HL-60 (cell line): ENCODE measurements at regions not wholly inside any gene's neighbourhood (a gene's known extent, or its start where the extent isn't known, plus 50 kb on each side); places are given as distances from the start of the nearest gene placed in this dataset.

Source experiments
- DNase-seq, 2 experiments: peaks; one replicate each; pipeline ENCODE4 v3.0.0-alpha.2; 2010 to 2020; ENCODE audit warnings: low read depth in 1 of 2, low spot score in 1 of 2
- H3K27ac ChIP-seq: fragments of 250-450 bp; sonication (Bioruptor Pico); replicated peaks from 2 replicates; pipeline ENCODE4 v1.5.1; 2020; ENCODE audit warnings: mild to moderate bottlenecking, moderate library complexity
- H3K27me3 ChIP-seq: fragments of 250-450 bp; sonication (Bioruptor Pico); 2 replicates; pipeline ENCODE4 v1.5.1; 2021; ENCODE audit warnings: mild to moderate bottlenecking, moderate library complexity; ENCODE audit not compliant: insufficient read depth, poor library complexity, severe bottlenecking
- H3K4me3 ChIP-seq: replicated peaks from 2 replicates; pipeline ENCODE4 v1.5.1; 2011; ENCODE audit warnings: mild to moderate bottlenecking, control low read depth, low read length; ENCODE audit not compliant: insufficient read depth
- CTCF ChIP-seq: IDR thresholded peaks from one replicate; pipeline ENCODE4 v1.5.1; 2011; ENCODE audit warnings: low read length, control low read depth, inconsistent platforms; ENCODE audit not compliant: insufficient read depth
- GABPA ChIP-seq: IDR thresholded peaks from 2 replicates; pipeline ENCODE4 v1.6.1; 2012; ENCODE audit warnings: low read depth
- POLR2AphosphoS5 ChIP-seq: IDR thresholded peaks from 2 replicates; pipeline ENCODE4 v1.6.1; 2012; ENCODE audit warnings: low read depth
- REST ChIP-seq: IDR thresholded peaks from 2 replicates; pipeline ENCODE4 v1.6.1; 2012; ENCODE audit warnings: low read depth; ENCODE audit not compliant: insufficient replicate concordance
- SPI1 ChIP-seq: IDR thresholded peaks from 2 replicates; pipeline ENCODE4 v1.6.1; 2012; ENCODE audit warnings: low read depth, mild to moderate bottlenecking, borderline replicate concordance

GRCh38 chr2:67596871-67597270 lies 199.7 kb downstream of the ETAA1 start:
- TF ChIP-seq GABPA = no peak
- no peak for TF ChIP-seq SPI1
- TF ChIP-seq REST = no peak
- TF ChIP-seq POLR2AphosphoS5 = no peak
- no peak for TF ChIP-seq CTCF
- no peak overlapping the region for H3K27ac ChIP-seq
- H3K4me3 ChIP-seq = no peak overlapping the region
- no peak for DNase-seq
- H3K27me3 ChIP-seq = no peaks in the 10 kb centered on the region

DNA sequence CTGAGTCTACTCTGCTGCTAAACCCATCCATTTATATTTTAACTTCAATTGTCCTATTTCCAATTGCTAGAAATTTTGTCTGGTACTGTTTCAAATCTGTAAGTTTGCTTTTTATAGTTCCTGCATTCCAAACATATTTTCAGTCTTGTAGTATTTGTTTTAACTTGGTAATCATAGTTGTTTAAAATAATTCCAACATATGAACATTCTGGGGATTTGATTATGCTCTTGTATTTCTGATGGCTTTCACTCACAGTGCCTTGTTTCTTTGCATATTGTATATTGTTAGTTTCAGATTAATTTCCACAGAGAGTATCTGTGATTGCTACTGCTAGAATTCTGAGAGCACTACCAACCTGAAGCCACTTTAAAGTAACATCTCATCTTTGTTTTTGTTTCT lies 202.4 kb downstream of the ETAA1 start:
- Histone ChIP-seq H3K27me3 (no peaks in the 10 kb centered on the region), H3K4me3 (no peak overlapping the region), H3K27ac (no peak overlapping the region)
- TF ChIP-seq REST (no peak), CTCF (no peak), POLR2AphosphoS5 (no peak), GABPA (no peak), SPI1 (no peak)
- DNase-seq = no peak

- Histone ChIP-seq H3K27ac (no peak overlapping the region), H3K27me3 (no peaks in the 10 kb centered on the region), H3K4me3 (no peak overlapping the region)
- DNase-seq = no peak
- TF ChIP-seq CTCF = no peak
- TF ChIP-seq POLR2AphosphoS5 = no peak
- no peak for TF ChIP-seq REST
- TF ChIP-seq SPI1 = no peak
- TF ChIP-seq GABPA = no peak
These were observed 203.2 kb downstream of the ETAA1 start for GRCh38 chr2:67600222-67600871.
